ENCODE measurements at regions not wholly inside any gene's neighbourhood (a gene's known extent, or its start where the extent isn't known, plus 50 kb on each side); places are given as distances from the start of the nearest gene placed in this dataset.

DNA sequence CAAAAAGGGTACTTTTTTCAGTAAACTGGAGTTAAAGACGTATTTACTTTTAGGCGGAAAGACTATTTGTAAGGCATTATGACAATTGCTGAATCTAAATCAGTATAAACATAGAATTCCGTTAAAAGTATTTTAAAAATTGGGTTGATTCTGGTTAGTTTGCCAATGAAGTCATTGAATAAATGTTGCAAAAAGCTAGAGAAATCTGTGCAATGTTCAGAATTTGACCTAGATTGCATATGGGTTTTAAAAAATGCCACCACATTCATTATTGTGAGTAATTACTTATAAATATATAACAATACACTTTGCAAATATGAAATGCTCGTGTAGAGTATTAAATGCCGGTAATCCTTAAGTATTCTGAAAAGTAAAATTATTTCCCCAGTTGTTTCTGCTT lies 116.5 kb upstream of the EEF1E1 start:
- DNase-seq (ENCODE audit: low read depth, low spot score), result no peak

DNA sequence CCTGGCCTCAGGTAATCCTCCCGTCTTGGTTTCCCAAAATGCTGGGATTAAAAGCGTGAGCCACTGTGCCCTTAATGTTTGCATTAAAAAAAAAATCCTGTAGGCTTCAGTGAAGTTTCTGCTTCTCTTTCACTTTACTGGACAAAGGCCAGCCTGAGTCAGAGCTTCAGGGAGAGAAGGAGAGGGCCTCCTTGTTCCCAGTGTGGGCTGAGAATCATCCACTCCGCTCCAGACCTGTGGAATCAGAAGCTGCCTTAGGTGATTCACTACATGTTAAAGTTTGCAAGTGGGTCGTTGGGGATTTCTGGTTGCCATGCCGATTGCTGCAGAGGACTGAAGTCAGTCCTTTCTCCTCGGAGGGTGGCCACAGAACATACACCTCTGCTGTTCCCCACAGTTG lies 113.3 kb upstream of the EEF1E1 start:
- no peak for DNase-seq (ENCODE audit: low read depth, low spot score)

DNA sequence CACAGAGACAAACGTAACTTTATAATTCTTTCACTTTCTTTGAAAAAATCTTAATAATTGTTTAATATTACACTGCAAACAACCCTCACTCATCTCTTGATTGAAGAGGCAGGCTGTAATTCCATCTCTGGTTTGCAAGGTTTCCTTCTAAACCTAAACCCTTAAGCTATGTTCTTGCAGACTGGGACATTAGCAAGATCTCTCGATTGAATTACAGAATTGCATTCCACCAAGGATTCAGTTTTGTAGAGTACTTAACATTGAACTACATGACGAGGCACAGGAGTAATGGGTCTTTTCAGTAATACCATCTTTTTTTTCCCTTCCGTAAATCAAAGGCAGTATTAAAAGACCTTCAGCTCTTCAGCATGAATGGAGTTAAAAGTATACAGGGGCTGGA lies 111.6 kb upstream of the EEF1E1 start:
- no peak for DNase-seq (ENCODE audit: low read depth, low spot score)

DNA sequence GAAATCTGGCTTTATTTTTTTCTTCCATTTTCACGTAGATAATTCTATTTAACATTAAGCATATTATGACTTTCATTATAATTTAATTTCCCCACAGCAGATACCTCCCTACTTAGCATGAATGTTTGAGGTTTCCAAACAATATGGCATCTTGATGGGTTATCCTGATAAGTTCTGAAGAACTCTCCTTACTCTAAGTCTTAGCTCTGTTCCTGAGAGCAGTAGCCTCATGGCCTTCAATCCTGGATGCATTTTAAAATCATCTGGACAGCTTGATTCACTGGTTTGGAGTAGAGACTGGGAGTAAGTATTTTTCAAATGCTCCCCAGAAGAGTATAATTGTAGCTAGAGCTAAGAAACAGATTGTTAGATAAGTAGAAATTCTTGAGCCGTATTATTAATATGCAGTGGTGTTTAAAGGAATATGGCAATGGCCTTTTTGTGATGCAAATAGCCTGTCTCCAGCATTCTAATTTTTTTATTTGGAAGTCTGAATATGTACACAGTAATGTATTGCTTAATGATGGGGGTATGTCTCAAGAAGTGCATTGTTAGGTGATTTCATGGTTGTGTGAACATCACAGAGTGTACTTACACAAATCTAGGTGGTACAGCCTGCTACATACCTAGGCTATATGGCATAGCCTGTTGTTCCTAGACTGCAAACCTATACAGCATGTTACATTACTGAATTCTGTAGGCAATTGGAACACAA lies 110.5 kb upstream of the EEF1E1 start:
- DNase-seq (ENCODE audit: low read depth, low spot score), result no peak

DNA sequence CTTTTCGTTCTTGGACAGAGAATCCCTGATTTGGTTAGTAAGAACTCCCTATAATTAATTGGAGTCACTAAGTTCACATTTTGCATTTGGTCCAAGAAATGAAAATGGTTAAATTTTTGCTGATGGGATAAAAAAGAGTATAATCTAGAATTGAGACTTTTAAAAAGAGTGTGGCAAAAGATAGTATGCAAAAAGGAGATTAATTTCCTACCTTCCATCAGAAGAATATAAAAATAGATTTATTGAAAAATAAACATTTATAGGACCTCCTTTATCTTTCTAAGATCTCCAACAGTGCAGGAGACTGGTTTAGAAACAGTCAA lies 105.5 kb upstream of the EEF1E1 start:
- no peak for DNase-seq (ENCODE audit: low read depth, low spot score)

DNA sequence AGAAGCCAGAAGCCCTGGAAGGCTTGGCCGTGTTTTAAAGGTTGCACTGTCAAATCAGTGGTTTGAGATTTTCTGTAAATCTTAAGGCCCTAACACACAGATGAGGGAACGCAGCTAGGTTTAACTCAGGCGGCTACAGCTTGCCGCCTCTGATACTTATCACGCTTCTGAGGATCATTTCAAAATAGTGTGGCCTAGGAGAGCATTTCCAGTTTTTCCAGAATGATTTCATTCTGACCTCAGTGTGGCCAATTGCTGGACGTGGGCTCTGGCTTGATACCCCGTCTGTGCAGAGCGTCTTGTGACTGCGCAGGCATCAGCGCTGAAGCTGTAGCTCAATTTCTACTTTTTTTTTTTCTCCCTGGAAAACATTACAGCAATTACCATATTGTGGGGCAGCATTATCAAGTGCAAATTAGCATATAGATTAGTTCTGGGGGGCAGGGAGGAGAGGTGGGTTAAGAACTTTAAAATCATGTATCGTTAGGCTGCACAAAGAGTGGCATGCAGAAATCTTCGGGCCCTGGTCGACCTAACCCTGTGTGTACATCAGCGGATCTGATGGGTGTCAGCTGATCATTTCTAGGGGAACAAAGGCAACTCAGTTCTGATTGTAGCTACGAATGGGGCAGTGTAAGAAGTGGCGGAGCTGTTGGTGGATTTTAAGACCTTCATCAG lies 105.0 kb upstream of the EEF1E1 start:
- DNase-seq (ENCODE audit: low read depth, low spot score), result no peak

DNA sequence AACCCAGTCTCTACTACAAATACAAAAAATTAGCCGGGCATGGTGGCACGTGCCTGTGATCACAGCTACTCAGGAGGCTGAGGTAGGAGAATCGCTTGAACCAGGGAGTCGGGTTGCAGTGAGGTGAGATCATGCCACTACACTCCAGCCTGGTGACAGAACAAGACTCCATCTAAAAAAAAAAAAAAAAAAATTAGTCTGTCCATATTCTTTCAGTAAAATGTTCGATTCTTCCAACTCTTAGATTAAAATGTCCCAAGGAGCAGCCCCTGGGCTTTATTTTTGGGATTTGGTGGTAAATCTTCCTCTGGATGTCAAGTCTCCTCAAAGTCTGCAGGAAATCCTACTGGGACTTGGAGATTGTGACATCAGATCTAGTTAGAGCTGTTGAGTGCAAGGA lies 101.0 kb upstream of the EEF1E1 start:
- DNase-seq (ENCODE audit: low read depth, low spot score), result no peak

DNA sequence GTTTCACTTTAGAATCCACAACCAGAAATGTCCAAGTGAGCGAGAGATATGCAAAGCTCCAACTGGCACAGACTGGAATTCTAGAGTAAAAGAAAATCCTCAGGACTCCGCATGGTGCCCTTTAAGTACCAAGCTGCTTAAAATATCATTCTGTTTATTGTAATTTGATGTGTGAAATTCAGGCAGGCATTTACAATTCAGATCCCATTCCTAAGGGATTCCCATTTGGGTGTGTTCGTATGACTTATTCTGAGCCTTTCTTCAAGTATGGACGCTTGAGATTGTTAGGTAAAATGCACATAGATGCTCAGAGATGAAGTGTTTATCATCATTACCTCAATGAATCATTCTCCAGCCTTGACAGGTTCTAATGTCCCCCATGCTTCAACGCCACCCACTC lies 99.3 kb upstream of the EEF1E1 start:
- no peak for DNase-seq (ENCODE audit: low read depth, low spot score)

DNA sequence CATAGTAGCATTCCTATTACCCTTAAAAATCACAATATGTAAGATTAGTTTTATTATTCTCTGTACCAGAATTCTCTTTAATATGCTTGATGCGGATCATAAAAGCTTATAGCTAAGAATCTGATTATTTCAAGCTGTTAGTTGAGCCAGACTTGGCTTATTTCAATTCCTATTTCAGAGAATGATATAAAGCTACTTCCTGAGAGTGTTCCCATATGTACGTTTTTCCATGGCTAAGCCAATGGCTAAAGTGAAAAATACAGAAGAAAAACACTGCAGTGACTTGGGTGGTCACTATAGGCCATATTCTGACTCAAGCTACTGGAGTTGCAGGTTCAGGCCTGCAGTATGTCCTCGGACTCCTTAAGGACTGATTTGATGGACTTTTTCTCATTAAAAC lies 97.9 kb upstream of the EEF1E1 start:
- DNase-seq (ENCODE audit: low read depth, low spot score), result no peak

DNA sequence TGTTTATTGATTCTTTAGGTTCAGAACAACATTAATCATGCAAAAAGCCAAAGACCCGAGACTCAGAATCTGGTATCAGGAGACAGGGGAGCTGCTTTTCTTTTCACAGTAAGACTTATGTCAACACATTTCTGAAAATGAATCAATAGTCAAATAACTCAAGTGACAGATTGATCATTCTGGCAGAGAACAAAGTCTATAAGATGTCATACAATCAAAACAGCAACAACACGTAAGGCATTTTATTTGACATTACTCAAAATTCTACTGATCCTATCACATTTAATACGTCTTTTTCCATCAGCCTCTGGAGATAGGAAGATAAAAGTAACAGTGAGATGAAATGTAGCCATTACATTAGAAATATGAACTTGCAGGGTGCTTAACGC lies 93.4 kb upstream of the EEF1E1 start:
- DNase-seq (ENCODE audit: low read depth, low spot score), result no peak

DNA sequence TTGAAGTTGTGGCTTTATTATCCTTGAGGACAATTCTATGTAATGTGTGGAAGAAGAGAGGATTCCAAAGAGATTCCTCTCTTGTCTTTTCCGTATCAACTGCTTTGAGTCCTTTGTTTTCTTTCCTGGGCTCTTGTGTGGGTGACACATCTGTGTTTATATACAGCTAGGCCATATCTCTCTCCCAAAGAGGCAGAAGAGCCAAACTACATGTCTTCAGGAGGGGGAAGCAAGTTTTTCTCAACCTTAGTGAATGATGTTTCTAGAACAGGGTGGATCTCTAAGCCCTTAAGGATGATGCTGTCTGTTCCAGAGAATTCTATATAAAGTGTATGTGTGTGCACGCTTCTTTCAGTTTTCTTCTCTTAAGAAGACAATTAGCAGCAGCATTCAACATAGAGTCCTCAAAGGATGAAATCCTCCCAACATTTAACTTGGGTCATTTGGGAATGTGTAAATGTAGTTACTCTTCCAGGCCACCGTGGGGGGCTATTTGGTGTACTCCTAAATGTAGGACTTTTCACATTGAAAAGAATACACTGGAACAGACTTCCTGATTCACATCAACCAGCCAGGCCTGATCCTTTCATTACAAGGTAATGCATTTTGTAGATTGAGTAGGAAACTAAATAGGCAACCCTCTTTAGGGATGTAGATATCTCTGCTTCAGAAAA lies 92.8 kb upstream of the EEF1E1 start:
- no peak for DNase-seq (ENCODE audit: low read depth, low spot score)

DNA sequence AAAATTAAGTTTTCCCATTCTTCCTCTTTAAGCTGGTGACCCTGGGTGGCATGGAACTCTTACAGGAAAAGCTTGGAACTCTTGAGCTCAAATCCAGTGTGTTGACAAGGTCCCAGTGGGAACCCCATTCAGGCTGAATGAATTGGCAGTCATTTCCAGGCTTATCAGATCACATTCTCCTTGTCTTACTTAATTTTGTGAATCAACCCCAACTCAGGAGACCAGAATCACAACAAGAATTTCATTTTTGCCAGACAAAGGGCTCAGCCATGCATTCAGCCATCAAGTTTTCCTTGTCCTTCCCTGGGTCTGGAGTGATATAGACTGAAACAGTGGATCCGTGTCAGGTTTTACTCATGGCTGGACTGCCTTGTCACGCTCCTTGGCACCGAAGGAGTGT lies 92.1 kb upstream of the EEF1E1 start:
- no peak for DNase-seq (ENCODE audit: low read depth, low spot score)

DNA sequence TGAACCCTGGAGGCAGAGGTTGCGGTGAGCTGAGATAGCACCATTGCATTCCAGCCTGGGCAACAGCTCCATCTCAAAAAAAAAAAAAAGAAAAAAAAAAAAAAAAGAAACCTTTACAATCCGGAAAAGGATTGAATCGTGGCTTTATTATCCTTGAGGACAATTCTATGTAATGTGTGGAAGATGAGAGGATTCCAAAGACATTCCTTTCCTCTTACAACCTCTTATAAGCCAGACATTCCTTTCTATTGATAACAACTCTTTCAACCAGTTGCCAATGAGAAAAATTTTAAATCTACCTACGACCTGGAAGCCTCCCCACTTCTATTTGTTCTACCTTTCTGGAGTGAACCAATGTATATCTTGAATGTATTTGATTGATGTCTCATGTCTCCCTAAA lies 91.2 kb upstream of the EEF1E1 start:
- DNase-seq (ENCODE audit: low read depth, low spot score), result no peak

DNA sequence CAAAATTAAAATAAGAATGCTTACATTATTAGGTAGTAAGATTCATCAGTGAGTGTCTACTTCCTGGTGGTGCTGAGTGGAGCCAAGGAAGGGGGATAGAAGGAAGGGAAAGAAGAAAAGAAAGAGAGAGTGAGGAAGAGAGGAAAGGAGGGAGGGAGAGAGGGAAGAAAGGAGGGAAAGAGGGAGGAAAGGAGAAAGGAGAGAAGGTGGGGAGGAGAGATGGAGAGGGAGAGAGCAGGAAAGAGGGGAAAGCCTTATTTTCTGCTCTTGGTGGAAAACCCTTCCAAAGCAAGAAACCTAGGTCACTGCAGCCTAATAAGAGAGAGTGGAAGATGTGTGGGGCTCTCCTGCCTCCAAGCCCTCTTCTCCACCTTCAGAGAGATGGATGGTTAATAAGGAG lies 90.2 kb upstream of the EEF1E1 start:
- no peak for DNase-seq (ENCODE audit: low read depth, low spot score)

DNA sequence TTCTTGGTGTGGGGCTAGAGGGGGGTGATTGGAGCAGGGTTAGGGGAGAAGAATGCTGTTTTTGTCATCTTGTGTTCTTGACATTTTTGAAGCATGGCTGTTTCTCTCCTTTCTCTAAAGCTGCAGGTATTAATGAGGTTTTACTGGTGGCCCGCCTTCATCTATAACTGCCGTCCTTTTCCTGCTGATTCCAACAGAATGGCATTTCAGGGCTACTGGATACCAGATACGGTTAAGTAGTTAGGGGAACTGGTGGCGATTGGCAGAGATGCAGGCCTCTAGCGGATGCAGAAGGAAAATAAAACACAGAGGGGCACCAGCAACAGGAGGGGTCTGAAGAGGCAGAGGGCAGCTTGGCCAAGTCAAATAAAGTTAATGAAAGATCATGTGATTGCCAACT lies 89.7 kb upstream of the EEF1E1 start:
- DNase-seq (ENCODE audit: low read depth, low spot score), result no peak

DNA sequence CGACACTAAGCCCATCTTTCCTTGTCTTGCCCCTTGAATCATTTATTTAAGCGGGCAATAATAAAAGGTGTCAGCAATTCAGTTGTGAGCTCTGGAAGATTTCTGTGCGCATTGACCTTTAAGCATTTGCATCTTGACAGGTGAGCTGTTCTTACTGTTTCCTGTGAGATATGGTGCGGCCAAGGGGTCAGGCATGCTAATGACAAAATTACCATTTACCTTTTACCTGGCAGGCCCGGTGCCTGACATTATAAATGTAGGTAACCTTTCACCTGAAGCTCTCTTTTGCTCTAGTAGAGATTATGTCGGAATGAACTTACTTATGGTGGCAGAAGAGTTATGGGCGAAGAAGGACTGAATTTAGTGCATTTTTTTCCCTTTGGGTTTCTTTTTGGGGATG lies 89.3 kb upstream of the EEF1E1 start:
- no peak for DNase-seq (ENCODE audit: low read depth, low spot score)

DNA sequence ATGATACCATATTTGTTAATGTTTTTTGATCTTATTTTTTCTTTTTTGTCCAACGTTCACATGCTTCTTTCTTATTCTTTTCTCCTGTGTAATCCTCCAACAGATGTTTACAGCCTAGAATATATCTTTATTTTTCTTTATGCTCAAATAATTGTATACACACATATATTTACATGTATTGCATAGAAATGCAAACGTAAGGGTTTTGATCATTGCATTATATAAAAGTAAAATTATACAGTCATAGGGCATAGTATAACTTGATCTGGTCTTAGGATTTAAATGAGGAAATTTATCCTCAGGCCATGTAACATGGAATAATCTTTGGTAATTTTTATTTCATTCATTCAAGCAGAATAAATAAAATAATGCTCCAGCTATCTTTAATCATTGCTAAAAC lies 84.9 kb upstream of the EEF1E1 start:
- DNase-seq (ENCODE audit: low read depth, low spot score), result no peak

DNA sequence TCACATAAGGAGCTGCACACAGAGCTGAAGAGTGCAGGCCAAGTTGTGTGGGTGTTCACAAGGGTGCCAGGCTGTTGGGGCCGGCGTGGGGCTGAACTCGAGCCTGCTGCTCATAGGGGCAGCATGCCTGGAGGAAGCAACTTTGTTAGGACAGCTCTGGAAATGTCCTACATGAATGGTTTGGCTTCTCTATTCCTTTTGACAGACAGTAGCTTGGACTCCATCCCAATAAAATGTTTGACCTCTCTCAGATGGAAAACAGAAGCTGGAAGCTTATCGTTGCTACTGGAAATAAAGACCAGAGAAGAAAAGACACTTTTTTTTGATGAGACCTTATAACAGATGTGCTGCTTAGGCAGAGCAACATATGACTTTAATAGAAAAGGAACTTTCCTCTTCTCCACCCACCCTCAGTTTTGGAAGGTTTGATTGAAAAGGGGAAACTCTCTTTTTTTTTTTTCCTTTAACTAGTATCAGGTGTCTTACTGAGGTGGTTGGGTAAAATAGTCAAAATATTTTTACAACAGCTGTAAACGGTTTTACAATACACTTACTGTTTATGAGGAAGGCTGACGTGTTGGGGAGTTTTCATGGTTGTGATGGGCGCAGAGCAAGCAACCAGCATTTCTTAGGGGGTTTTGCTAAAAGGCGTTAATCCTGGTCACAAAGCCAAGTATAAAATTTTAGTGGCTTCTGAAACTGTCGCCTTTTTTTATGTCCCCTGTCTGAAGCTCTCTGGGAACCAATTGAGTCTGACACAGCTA lies 80.7 kb upstream of the EEF1E1 start:
- no peak for DNase-seq (ENCODE audit: low read depth, low spot score)

DNA sequence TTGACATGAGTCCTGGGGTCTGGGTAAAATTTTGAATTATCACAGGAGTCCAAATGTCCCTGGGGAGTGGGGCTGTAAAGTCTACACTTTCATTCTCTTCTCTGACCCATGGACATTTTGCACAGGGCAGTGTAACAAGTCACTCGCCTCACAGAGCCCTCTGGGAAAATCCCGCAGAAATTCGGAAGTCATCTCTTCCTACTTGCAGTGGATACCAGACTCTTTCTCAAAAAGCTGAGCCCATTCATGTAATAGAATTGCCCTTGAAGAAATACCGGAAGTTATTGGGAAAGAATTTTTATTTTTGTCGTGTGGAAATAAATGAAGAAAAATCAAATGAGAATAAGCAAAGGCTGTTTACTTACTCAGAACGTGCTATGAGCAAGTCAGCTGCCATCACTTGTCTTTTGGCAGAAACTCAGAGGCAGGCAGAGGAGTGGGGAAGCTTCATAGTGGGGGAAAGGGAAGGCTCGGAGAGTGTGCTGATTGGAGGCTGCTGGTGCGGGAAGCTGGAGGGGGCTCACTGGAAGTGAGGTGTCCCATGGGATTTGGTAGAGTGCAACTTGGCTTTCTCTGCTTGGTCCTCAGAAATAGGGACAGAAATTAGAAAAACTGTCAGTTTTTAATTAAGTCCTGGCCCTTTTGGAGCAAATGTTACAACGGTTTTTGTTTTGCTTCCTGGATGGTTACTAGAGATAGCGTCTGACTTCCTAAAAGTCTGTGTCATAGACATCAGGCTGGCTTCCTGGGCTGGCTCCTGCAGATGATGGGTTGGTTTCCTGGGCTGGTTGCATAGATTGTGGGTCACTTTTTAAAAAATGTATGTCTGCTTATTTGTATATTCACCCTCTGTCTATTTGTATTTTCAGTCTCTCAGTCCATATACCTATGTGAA lies 79.8 kb upstream of the EEF1E1 start:
- no peak for DNase-seq (ENCODE audit: low read depth, low spot score)

DNA sequence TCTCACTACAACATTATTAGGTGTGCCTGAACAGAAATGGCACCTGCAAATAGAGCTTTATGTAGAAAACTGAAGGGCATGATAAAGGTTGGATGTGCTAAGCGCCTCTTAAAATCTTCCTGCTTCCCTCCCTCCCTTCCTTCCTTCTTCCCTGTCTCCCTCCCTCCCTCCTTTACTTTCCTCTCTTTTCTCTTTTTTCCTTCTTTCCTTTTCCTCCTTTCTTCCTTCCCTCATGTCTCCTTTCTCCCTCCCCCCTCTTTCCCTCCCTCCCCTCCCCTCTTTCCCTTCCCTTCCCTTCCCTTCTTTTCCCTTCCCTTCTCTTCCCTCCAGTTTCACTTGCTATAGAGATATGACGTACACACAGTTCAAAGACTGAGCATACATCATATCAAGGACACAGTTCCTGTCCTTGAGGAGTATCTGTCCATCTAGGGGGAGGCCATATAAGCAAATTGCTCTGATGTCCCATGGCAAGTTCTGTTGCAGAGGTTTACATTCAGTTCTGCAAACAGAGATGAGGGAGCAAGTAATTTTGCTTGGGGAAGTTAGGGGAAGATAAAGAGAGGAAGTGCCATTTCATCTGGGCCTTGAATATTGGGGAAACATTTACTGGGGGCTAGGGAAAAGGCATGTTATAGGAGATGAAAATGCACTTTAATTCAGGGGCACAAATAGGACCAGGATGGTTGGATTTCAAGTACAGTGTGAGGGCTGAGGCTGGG lies 79.0 kb upstream of the EEF1E1 start:
- DNase-seq (ENCODE audit: low read depth, low spot score), result no peak
